ENCODE measurements at regions not wholly inside any gene's neighbourhood (a gene's known extent, or its start where the extent isn't known, plus 50 kb on each side); places are given as distances from the start of the nearest gene placed in this dataset.

DNA sequence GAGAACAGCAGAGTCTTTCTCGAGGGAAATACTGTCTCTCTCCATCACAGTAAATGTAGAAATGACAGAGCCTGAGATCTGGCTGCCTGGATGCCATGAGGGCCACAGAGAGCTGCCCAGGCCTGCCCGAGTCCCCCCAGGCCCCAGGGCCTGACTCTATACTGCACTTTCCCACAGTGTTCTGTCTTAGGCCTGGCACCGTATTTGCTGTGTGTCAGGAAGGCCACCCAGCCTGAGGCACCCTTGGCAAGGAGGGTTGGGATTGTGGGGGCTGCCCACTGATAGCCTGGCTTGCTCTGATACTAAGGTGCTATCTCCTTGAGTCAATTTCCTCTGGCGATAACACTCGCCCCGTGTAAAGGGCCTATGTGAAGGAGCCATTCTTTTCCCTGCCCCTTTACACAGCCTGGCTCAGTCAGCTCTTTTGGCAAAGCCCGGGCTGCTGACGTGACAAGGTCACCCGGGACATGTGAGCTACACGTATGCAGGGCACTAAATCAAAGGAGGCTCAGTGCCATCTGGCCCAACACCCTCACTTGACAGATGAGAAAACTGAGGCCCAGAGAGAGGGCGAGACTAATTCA, 630.1 kb upstream of the KLF4 start:
- in situ Hi-C loops (cut with MboI; ENCODE audit: low sequenced_read_pairs, unreplicated experiment), result no loop called here
- TF ChIP-seq, protein P1, sequence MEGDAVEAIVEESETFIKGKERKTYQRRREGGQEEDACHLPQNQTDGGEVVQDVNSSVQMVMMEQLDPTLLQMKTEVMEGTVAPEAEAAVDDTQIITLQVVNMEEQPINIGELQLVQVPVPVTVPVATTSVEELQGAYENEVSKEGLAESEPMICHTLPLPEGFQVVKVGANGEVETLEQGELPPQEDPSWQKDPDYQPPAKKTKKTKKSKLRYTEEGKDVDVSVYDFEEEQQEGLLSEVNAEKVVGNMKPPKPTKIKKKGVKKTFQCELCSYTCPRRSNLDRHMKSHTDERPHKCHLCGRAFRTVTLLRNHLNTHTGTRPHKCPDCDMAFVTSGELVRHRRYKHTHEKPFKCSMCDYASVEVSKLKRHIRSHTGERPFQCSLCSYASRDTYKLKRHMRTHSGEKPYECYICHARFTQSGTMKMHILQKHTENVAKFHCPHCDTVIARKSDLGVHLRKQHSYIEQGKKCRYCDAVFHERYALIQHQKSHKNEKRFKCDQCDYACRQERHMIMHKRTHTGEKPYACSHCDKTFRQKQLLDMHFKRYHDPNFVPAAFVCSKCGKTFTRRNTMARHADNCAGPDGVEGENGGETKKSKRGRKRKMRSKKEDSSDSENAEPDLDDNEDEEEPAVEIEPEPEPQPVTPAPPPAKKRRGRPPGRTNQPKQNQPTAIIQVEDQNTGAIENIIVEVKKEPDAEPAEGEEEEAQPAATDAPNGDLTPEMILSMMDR (IDR thresholded peaks at IDR 0.05; ENCODE audit: borderline replicate concordance, control extremely low read depth, extremely low read depth, insufficient read depth, missing control alignments), result no peak
- no peak for DNase-seq (ENCODE audit: low spot score)

DNA sequence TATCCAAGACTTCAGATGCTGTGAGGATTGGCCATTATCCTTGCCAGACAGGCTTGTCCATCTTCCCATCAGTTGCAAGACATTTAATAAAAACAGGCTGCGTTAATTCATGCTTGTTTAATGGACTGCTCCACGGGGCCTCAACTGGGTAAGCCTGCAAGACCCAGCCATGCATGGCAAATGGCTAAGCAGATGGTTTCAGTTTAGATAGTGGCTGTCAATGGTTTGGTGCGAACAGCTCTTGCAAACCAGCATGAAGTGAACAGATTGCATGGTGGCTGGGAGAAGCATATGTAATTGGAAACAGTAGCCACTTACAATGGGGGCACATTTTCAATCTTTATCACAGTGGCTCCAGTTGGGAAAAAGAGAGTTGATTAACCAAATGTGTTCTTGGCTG, 628.2 kb upstream of the KLF4 start:
- TF ChIP-seq, protein P1 (IDR thresholded peaks at IDR 0.05; ENCODE audit: borderline replicate concordance, control extremely low read depth, extremely low read depth, insufficient read depth, missing control alignments), result no peak
- DNase-seq (ENCODE audit: low spot score), result no peak
- in situ Hi-C loops (cut with MboI; ENCODE audit: low sequenced_read_pairs, unreplicated experiment), result no loop called here

DNA sequence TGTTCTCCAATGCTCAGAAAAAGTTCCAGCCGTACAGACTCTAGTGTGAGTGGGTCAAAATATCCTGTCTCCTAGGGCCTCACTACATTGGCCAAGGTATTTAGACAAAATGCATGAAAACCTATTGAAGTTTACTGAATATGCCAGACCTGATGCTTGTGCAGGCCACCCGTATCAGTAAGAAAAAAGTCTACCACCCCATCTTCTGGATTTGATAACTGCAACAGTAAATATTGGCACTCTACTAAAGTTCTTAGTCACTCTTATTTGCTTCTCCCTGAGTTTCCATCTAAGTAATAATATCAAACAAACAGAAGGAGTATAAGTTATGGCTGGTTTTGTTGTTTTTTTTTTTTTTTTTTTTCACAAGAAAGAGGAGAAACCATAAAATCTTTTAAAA, 627.7 kb upstream of the KLF4 start:
- in situ Hi-C loops (cut with MboI; ENCODE audit: low sequenced_read_pairs, unreplicated experiment), result no loop called here
- DNase-seq (ENCODE audit: low spot score), result no peak
- TF ChIP-seq, protein P1 (IDR thresholded peaks at IDR 0.05; ENCODE audit: borderline replicate concordance, control extremely low read depth, extremely low read depth, insufficient read depth, missing control alignments), result no peak

DNA sequence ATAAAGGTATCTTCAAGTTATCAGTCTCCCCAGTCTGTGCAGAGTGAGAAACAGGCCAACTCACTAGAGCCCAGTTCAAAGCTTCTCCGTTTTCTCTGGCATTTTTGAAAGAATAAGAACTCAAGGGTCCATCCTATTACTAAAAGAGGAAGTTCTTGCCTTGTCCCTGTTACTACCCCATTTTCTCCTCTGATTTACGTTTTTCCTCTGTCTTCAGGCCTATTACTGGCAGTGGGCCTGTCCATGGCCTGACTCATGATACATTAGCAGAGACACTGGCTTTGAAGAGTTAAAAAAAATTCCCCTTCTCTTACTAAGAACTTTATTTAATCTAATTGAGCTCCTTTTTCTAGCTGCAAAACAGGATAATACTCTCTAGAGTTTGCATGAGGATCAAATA, 624.0 kb upstream of the KLF4 start:
- in situ Hi-C loops (cut with MboI; ENCODE audit: low sequenced_read_pairs, unreplicated experiment), result no loop called here
- TF ChIP-seq, protein P1 (IDR thresholded peaks at IDR 0.05; ENCODE audit: borderline replicate concordance, control extremely low read depth, extremely low read depth, insufficient read depth, missing control alignments), result no peak
- DNase-seq (ENCODE audit: low spot score), result no peak

DNA sequence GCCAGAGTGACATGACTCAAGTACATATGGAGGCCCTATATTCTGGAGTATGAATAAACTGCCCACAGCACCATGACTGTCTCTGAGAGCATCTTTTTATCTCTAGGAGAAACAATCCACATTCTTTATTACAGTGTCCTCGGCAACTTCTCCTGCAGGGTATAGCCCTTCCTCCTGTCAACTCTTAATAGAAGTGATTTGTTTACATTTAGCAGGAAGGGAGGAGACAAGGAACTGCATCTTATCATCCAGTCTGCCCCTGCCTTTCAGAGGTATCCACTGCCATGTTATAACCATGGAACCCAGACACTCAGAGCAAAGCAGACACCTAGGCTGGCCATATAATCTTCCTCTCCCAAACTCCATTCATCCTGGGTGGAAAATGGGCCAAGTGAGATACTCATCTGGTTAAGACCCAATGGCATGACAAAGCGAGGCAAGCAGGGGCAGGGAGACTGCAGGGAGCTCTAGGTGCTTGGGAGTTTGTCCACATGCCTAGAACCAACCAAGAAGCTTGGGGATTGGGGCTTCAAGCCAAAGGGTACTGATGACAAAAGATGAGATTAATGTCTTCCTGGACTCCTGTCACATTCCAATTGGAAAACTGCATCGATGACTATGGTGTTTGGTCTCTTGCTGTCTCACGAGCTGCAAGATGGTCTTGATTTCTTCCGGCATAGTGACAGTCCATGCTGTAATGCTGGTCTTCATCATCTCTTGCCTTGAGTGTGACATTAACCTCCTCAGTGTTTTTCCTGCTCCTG, 620.5 kb upstream of the KLF4 start:
- TF ChIP-seq, protein P1 (IDR thresholded peaks at IDR 0.05; ENCODE audit: borderline replicate concordance, control extremely low read depth, extremely low read depth, insufficient read depth, missing control alignments), result no peak
- in situ Hi-C loops (cut with MboI; ENCODE audit: low sequenced_read_pairs, unreplicated experiment), result no loop called here
- DNase-seq (ENCODE audit: low spot score), result no peak

DNA sequence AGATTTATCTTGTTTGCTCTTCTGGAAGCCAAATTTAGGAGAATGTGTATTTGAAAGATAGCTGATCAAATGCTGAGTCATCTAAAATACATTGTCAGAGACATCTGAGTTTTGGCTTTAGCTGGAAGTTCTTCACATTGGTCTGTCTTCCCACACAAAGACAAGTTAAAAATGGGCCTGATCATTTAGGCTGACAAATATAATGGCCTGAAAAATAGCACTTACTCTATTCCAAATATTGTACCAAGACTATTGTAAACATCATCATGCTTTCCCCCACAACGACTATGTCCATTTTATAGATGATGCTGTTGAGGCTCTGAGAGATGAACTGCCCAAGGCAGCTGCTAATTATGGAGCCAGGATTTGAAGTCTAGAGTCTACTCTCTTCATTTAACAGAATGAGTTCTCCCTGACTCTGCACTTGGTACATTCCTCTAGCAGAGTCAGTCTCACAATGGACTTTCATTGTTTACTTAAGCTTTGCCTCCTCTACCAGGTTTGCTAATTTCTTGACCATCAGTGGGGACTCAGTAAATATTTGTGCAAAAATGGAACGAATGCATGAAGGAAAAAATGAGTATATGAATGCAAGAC, 619.4 kb upstream of the KLF4 start:
- TF ChIP-seq, protein P1 (IDR thresholded peaks at IDR 0.05; ENCODE audit: borderline replicate concordance, control extremely low read depth, extremely low read depth, insufficient read depth, missing control alignments), result no peak
- DNase-seq (ENCODE audit: low spot score), result no peak
- in situ Hi-C loops (cut with MboI; ENCODE audit: low sequenced_read_pairs, unreplicated experiment), result no loop called here
